Sciatic nerve (tissue), 2 donors: ENCODE measurements at regions not wholly inside any gene's neighbourhood (a gene's known extent, or its start where the extent isn't known, plus 50 kb on each side); places are given as distances from the start of the nearest gene placed in this dataset.

Experiments
- ATAC-seq: fragments of 200-7000 bp; cut with Tn5 transposase; one replicate; pipeline ENCODE4 v1.9.1; 2020; ENCODE audit warnings: mild to moderate bottlenecking, moderate library complexity
- DNase-seq: peaks from one replicate; pipeline ENCODE4 v3.0.0-alpha.2; 2020; ENCODE audit warnings: low spot score
- intact Hi-C: fragments of 100-400 bp; cut with DNase I; formaldehyde crosslinking; loops from one replicate; pipeline ENCODE4 v1.14.2; 2022
- donor health status: DM: no; HTN: no; CAD: no.
- donor health status: DM: no; HTN: no; CAD: no.

DNA sequence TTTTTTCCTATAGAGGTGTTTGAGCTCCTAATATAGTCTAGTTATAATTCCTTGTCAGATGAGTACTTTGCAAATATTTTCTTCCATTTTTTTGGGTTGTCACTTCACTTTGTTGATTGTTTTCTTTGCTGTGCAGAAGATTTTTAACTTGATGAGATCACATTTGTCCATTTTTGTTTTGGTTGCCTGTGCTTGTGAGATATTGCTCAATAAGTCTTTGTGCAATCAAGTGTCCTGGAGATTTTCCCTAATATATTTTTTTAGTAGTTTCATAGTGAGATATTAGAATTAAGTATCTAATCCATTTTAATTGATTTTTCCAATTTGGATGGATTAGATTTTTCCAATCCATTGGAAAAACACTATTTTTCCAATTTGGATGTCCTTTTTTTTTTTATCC lies 1395.5 kb downstream of the PLA2G4A start:
- intact Hi-C loops, result no loop called here
- DNase-seq (no peak), ATAC-seq (no peak)

DNA sequence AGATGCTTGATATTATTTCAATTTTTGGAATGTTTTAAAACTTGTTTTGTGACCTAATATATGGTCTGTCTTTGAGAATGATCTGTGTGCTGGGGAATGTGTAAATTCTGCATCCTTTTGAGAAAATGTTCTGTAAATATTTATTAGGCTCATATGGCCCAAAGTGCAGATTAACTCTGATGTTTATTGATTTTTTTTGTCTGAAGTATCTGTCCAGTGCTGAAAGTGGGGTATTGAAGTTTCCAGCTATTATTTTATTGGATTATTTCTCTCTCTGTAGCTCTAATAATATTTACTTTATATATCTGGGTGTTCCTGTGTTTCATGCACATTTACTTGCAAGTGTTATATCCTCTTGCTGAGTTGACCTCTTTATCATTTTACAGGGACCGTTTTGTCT lies 1397.2 kb downstream of the PLA2G4A start:
- ATAC-seq (no peak), DNase-seq (no peak)
- intact Hi-C loops, result no loop called here

DNA sequence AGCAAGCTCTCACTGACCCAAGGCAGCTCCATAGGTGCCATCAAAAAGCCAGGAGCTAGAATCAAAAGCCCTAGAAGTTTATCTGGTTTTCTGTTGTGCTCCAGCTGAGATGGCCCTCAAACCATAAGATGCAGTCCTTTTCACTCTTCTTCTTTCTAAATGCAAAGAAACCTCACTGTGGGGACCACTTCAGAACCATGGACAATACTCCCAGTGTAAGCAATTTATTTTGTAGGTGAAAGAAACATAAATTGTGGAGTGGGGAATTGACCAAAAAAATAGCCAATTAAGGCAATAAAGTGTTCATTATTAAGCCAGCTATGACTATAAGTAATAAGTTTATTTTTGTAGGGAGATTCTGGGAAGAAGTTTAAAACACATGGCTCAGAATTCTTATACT lies 1399.9 kb downstream of the PLA2G4A start:
- intact Hi-C loops, result no loop called here
- DNase-seq, result no peak
- ATAC-seq, result no peak

- ATAC-seq, result no peak
- no peak for DNase-seq
- intact Hi-C loops, result no loop called here
Measured at GRCh38 chr1:188237573-188238348, 1409.0 kb downstream of the PLA2G4A start.

- ATAC-seq (no peak), DNase-seq (no peak)
- intact Hi-C loops, result no loop called here
Measured at GRCh38 chr1:188240772-188241406, 1412.1 kb downstream of the PLA2G4A start.

DNA sequence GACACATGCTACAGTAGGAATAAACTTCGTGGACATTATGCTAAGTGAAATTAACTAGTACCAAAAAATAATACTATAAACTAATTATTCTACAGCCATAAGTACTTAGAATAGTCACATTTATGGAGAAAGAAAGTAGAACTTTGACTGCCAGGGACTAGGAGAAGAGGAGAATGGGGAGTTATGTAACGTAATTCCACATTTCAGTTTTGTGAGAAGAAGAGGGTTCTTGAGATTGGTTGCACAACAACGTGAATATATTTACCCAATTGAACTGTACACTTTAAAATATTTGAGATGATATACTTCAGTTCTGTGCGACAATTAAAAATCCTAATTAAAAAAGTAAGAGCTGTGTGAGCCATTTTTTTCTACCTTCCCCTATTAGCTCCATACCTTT lies 1412.9 kb downstream of the PLA2G4A start:
- ATAC-seq (no peak), DNase-seq (no peak)
- intact Hi-C loops, result no loop called here

DNA sequence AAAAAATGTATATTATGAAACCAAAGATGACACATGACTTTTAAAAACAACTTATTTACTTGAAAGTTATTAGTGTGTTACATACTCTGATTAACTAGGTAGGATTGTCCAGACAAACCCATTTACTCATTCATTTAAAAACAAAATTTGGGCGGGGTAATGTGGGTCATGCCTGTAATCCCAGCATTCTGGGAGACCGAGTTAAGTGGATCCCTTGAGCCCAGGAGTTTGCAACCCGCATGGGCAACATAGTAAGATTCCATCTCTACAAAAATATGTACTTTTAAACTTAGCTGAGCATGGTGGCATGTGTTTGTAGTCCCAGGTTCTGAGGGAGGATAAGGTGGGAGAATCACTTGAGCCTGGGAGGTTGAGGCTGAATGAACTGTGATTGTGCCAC lies 1414.7 kb downstream of the PLA2G4A start:
- intact Hi-C loops, result no loop called here
- no peak for ATAC-seq
- no peak for DNase-seq

- ATAC-seq (no peak), DNase-seq (no peak)
- intact Hi-C loops, result no loop called here
Measured at GRCh38 chr1:188244681-188245080, 1415.9 kb downstream of the PLA2G4A start.

GRCh38 chr1:188247255-188247654 lies 1418.5 kb downstream of the PLA2G4A start:
- DNase-seq (no peak), ATAC-seq (no peak)
- intact Hi-C loops, result no loop called here

GRCh38 chr1:188249811-188250210 lies 1421.1 kb downstream of the PLA2G4A start:
- ATAC-seq (no peak), DNase-seq (no peak)
- intact Hi-C loops, result no loop called here

DNA sequence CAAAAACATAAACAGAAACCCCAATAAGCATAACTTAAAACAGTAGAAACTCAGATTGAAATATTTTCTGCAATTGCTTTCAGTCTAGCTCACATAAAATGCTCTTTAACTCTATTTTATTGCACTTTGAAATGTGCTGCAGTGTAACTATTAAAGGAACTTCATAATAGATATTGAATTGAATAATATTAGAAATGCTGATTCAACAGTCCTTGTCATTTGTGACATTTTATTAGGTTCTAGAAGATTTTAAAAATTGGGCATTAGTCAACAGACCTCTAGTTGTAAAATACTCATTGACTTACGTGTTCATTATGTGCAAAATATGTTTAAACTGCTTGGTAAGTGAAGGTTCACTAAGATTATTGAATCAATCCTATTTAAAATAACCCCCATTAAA lies 1422.3 kb downstream of the PLA2G4A start:
- no peak for ATAC-seq
- no peak for DNase-seq
- intact Hi-C loops, result no loop called here

DNA sequence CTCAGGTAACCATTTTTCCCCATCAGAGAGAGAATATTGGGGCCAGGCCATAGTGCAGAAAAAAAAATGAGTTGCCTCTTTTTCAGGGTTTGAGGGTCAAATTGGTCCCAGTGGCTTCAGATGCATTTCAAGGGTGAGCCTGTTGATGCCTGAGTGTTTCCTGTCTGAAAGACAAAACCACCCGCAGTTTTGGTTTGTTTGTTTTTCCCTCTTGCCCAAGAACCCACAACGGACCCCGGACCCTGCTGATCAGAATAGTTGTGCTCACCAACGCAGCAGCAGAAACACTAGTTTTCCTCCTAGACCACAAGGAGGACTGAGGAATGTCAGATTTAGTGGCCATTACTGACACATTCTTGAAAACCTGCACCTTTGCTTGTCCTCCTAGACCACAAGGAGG lies 1433.1 kb downstream of the PLA2G4A start:
- DNase-seq, result no peak
- intact Hi-C loops, result no loop called here
- ATAC-seq, result no peak

DNA sequence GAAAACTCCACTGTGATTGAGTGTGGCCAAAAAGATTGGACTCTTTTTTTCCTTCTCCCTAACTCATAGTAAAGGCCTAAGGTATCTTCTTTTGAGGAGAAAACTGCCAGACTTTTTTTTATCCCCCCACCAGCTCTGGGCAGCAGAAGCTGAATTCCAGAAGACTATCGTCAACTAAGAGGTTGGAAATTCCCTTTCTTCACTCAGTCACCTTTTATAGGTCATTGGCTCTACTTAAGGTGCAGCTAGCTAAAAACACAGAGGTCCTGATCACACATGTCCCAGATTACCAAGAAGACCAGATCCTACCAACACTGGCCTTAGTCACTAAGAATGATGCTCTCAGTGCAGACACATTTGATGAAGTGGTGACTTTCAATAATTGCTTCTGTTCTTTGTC lies 1441.2 kb downstream of the PLA2G4A start:
- intact Hi-C loops, result no loop called here
- no peak for DNase-seq
- ATAC-seq, result no peak

DNA sequence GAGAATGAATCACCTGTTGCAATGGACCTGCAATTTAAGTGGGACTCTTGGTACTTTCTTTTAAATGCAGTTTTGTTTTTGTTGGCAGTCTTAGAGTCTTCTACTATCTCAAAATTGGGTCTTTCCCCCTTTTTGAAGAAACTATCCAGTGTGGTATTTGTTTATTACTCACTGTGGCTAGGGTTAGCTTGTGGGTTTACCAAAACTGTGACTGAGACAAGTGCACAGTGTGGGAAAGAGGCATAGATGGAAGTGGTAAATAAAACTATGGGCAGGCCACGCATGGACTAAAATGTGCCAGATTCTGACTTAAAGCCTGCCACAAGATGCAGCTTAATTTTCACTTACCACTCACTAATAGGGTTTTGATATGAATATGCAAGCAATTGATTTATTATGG lies 1441.7 kb downstream of the PLA2G4A start:
- DNase-seq (no peak), ATAC-seq (no peak)
- intact Hi-C loops, result no loop called here

- ATAC-seq (no peak), DNase-seq (no peak)
- intact Hi-C loops, result no loop called here
Measured at GRCh38 chr1:188277771-188278170, 1449.0 kb downstream of the PLA2G4A start.

DNA sequence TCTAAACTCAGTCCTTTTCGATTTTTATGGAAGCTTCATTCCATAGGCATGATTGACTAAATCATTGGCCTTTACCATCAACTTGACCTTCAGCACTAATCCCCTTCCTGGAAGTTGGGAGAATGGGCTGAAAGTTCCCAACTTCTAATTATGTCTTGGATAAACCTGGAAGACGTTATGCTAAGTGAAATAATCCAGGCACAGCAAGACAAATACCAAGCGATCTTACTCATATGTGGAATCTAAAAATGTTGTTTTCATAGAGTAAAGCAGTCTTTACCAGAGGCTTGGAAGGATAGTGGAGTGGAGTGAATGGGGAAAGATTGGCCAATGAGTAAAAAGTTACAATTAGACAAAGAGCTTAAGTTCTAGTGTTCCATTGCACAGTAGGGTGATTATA lies 1453.2 kb downstream of the PLA2G4A start:
- no peak for DNase-seq
- no peak for ATAC-seq

GRCh38 chr1:188295157-188295556 lies 1466.4 kb downstream of the PLA2G4A start:
- intact Hi-C loops, result no loop called here
- DNase-seq, result no peak
- no peak for ATAC-seq

More for the DNA sequence above, 1453.2 kb downstream of the PLA2G4A start:
- intact Hi-C loops, result no loop called here

DNA sequence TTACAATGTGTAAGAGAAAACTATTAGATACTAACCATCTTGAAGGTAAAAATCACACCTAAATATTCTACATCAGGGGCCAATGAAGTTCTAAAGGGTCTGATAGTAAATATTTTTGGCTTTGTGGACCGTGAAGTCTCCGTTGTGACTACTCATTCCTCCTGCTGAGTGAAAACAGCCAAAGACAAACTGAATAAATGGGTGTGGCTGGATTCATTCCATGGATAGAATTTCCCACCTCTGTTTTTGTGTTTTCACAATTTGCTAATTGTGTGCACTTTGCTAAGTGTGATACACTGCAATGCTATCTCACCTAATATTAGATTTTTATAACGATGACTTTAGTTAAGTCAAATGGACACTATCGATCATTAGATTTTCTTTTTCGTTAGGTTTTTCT lies 1474.0 kb downstream of the PLA2G4A start:
- DNase-seq, result no peak
- intact Hi-C loops, result no loop called here
- no peak for ATAC-seq

GRCh38 chr1:188314557-188315137 lies 1485.9 kb downstream of the PLA2G4A start:
- intact Hi-C loops, result no loop called here
- DNase-seq (no peak), ATAC-seq (no peak)

- ATAC-seq (no peak), DNase-seq (no peak)
- intact Hi-C loops, result no loop called here
Measured at GRCh38 chr1:188317894-188318293, 1489.1 kb downstream of the PLA2G4A start.

GRCh38 chr1:188325211-188325610 lies 1496.5 kb downstream of the PLA2G4A start:
- no peak for DNase-seq
- intact Hi-C loops, result no loop called here
- ATAC-seq, result no peak
